PFSK-1 (cell line): ENCODE measurements at regions not wholly inside any gene's neighbourhood (a gene's known extent, or its start where the extent isn't known, plus 50 kb on each side); places are given as distances from the start of the nearest gene placed in this dataset.

Experiments
- FOXP2 ChIP-seq: optimal IDR thresholded peaks from 2 replicates; pipeline ENCODE3; 2011; ENCODE audit warnings: borderline replicate concordance, control low read depth, inconsistent platforms; ENCODE audit not compliant: insufficient read depth; ENCODE audit errors: extremely low read length, extremely low read depth
- POLR2AphosphoS5 ChIP-seq: IDR thresholded peaks from 2 replicates; pipeline ENCODE4 v1.6.1; 2012; ENCODE audit warnings: low read depth, mild to moderate bottlenecking, control low read depth, low read length, moderate library complexity
- REST ChIP-seq, 2 experiments: IDR thresholded peaks; 2 replicates each; pipeline versions ENCODE4 v1.6.1 to v1.8.0; 2011 to 2012; ENCODE audit warnings: low read depth in 2 of 2, low read length in 2 of 2, control low read depth in 1 of 2, inconsistent platforms in 1 of 2, mild to moderate bottlenecking in 1 of 2, moderate library complexity in 1 of 2; ENCODE audit not compliant: insufficient read depth in 1 of 2
- SIN3A ChIP-seq: IDR thresholded peaks from 2 replicates; pipeline ENCODE4 v1.6.1; 2012; ENCODE audit warnings: mild to moderate bottlenecking, low read length, moderate library complexity, borderline replicate concordance; ENCODE audit not compliant: insufficient read depth
- TAF1 ChIP-seq: IDR thresholded peaks from 2 replicates; pipeline ENCODE4 v1.6.1; 2012; ENCODE audit warnings: low read length, control low read depth, borderline replicate concordance; ENCODE audit not compliant: insufficient read depth

GRCh38 chr2:46844443-46844842 is 71.2 kb downstream of the MCFD2 start:
- TF ChIP-seq REST (IDR thresholded peaks at IDR 0.05; ENCODE audit: insufficient read depth in 1 of 2, low read depth in 2 of 2, low read length in 2 of 2): no peak
- TF ChIP-seq SIN3A: no peak
- no peak for TF ChIP-seq TAF1
- no peak for TF ChIP-seq POLR2AphosphoS5
- no peak for TF ChIP-seq FOXP2

GRCh38 chr2:46844034-46844433 is 71.6 kb downstream of the MCFD2 start:
- TF ChIP-seq FOXP2: no peak
- TF ChIP-seq SIN3A: no peak
- no peak for TF ChIP-seq POLR2AphosphoS5
- TF ChIP-seq TAF1: no peak
- no peak for TF ChIP-seq REST (IDR thresholded peaks at IDR 0.05; ENCODE audit: insufficient read depth in 1 of 2, low read depth in 2 of 2, low read length in 2 of 2)

- no peak for TF ChIP-seq POLR2AphosphoS5
- TF ChIP-seq FOXP2: no peak
- TF ChIP-seq TAF1: no peak
Measured at GRCh38 chr2:46843316-46843715, 72.3 kb downstream of the MCFD2 start.

GRCh38 chr2:46842876-46843275 is 72.7 kb downstream of the MCFD2 start:
- no peak for TF ChIP-seq POLR2AphosphoS5
- TF ChIP-seq SIN3A: no peak
- TF ChIP-seq REST (IDR thresholded peaks at IDR 0.05; ENCODE audit: insufficient read depth in 1 of 2, low read depth in 2 of 2, low read length in 2 of 2): no peak
- TF ChIP-seq TAF1: no peak
- TF ChIP-seq FOXP2: no peak

GRCh38 chr2:46841621-46842020 is 74.0 kb downstream of the MCFD2 start:
- TF ChIP-seq POLR2AphosphoS5 (no peak), SIN3A (no peak), TAF1 (no peak), FOXP2 (no peak), REST (IDR thresholded peaks at IDR 0.05; ENCODE audit: insufficient read depth in 1 of 2, low read depth in 2 of 2, low read length in 2 of 2) (no peak)

GRCh38 chr2:46839045-46839444 is 76.6 kb downstream of the MCFD2 start:
- TF ChIP-seq REST (IDR thresholded peaks at IDR 0.05; ENCODE audit: insufficient read depth in 1 of 2, low read depth in 2 of 2, low read length in 2 of 2) (no peak), FOXP2 (no peak), SIN3A (no peak), TAF1 (no peak), POLR2AphosphoS5 (no peak)
